Stomach (tissue), 4 donors: ENCODE measurements at regions not wholly inside any gene's neighbourhood (a gene's known extent, or its start where the extent isn't known, plus 50 kb on each side); places are given as distances from the start of the nearest gene placed in this dataset.

Experiments used
- CTCF ChIP-seq, 7 experiments: fragments of 450-650 bp in 4 of 7; fragments of 200-600 bp in 3 of 7; sonication (generic) in 3 of 7; IDR thresholded peaks; one replicate each; pipeline ENCODE4 v1.5.1; 2016 to 2019; ENCODE audit warnings: antibody characterized with exemption in 7 of 7, control low read depth in 2 of 7, mild to moderate bottlenecking in 1 of 7
- POLR2AphosphoS5 ChIP-seq, 3 donors: sonication (generic); formaldehyde crosslinking; IDR thresholded peaks; one replicate each; pipeline ENCODE4 v1.6.1; 2016; ENCODE audit warnings: antibody characterized with exemption in 3 of 3

DNA sequence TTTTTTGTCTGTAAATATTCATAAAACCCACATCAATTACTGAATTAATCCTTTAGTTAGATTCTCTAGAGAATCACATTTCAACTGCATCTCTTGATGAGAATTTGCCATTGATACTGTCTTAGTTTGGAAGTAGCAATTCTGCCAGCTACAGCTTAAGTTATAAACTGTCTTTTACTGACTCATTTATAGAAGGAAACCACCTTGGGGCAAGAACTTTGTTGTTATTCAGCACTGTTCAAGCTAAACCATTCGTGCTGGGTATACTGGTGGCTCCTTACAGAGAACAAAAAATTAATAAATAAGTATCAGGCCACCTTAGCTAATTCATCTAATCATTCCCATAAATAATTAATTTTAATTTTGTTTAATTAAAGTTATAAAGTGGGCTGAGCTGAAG lies 1082.6 kb upstream of the CELF4 start:
- no peak for TF ChIP-seq POLR2AphosphoS5 (IDR thresholded peaks at IDR 0.05)
- TF ChIP-seq CTCF (IDR thresholded peaks at IDR 0.05): no peak
